Fibroblast of mammary gland (primary cell): ENCODE measurements at regions not wholly inside any gene's neighbourhood (a gene's known extent, or its start where the extent isn't known, plus 50 kb on each side); places are given as distances from the start of the nearest gene placed in this dataset.

ENCODE experiments used
- DNase-seq: peaks from one replicate; pipeline ENCODE4 v3.0.0-alpha.2; 2010; ENCODE audit warnings: low read depth
- H3K4me3 ChIP-seq: 2 replicates; pipeline ENCODE4 v1.5.1; 2011; ENCODE audit warnings: low read depth, mild to moderate bottlenecking, low read length, moderate library complexity; ENCODE audit not compliant: control insufficient read depth
- TF ChIP-seq, protein P1 (sequence below): conservative IDR thresholded peaks from 2 replicates; pipeline ENCODE4 v1.5.1; 2011; ENCODE audit warnings: low read depth, low read length, inconsistent platforms; ENCODE audit not compliant: control insufficient read depth, insufficient read depth

DNA sequence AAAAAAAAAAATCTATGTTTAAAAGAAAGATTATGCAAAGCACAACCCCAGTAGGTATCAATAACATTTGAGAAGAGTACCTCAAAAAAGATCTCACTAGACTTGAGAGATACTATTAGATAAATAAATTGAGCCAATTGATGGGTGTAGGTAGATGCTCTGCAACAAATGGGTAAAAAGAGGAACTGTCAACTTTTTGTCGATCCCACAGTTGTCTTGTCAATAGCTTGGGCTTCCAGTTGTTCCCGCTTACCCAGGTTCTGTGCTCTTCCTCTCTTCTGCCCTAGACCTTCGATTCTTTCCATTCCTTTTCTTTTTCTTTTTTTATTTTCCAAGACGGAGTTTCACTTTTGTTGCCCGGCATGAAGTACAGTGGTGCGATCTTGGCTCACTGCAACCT, 226.9 kb downstream of the SOX4 start:
- TF ChIP-seq, protein P1, sequence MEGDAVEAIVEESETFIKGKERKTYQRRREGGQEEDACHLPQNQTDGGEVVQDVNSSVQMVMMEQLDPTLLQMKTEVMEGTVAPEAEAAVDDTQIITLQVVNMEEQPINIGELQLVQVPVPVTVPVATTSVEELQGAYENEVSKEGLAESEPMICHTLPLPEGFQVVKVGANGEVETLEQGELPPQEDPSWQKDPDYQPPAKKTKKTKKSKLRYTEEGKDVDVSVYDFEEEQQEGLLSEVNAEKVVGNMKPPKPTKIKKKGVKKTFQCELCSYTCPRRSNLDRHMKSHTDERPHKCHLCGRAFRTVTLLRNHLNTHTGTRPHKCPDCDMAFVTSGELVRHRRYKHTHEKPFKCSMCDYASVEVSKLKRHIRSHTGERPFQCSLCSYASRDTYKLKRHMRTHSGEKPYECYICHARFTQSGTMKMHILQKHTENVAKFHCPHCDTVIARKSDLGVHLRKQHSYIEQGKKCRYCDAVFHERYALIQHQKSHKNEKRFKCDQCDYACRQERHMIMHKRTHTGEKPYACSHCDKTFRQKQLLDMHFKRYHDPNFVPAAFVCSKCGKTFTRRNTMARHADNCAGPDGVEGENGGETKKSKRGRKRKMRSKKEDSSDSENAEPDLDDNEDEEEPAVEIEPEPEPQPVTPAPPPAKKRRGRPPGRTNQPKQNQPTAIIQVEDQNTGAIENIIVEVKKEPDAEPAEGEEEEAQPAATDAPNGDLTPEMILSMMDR = no peak
- no peak overlapping the region for H3K4me3 ChIP-seq
- no peak for DNase-seq

DNA sequence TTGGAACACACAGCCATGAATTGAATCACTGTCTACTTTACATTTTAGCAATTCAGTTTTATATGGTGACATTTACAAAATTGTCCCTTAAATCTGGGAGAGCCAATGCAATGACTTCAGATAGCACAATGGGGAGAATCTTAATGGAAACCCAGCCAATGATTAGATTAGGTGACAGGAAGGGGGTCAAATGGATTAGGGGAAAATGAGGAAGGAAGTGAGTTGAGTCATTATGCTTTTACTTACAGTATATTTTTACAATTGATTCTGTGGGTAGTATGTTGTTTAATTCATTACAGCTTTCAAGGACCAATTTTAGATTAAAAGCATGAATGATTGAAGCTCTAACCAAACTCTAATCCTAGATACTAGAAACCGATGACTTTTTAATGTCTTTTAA, 229.8 kb downstream of the SOX4 start:
- H3K4me3 ChIP-seq = no peak overlapping the region
- no peak for DNase-seq
- TF ChIP-seq, protein P1 = no peak

DNA sequence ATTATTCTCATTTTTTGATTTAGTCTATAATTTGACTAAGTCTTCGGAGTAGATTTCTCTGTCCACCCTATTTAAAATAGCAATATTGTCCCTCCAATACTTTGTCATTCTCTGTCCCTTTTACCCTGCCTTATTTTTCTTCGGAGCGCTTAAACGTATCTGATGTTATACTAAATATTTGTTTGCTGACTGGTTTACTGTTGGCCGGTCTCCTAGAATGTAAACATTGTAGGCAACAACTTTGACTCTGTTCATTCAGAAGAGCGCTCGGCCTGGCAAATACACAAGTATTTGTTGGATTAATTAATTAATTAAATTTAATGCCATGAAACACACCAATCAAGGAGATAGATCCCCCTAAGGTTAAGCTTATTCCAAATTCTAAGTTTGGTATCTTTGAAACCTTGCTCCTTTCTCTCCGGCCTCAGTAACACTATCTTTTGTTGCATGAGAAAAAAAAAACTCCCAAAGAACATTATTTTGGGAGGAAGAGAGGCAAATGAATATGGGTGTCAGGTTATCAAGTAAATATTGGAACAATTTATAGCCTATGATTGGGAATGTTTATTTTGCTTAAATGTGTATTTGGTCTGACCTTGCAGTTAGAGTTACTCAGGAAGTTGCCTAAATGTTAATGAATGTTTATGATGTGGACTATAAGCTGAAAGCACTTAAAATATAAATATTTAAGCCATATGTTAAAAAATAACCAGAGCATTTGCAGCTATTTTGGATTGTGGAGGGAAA, 231.1 kb downstream of the SOX4 start:
- H3K4me3 ChIP-seq = no peak overlapping the region
- no peak for DNase-seq
- TF ChIP-seq, protein P1 = no peak

DNA sequence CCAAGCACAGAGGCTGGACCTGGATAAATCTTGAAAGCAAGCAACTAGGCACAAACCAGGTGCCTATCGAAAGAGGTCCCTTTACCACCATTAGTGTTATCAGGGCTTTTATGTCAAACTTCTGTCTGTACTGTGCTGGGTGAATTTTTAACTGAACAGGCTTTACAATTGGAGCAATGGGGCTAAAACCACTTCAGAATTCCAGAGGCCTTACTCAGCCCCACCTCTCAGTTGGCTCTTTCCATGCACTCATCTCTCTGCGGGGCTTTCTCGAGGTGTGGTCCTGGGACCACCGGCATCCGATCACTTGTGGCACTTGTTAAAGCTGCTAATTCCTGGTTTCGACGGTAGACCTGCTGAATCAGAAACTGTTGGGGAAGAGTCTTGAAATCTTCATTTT, 232.5 kb downstream of the SOX4 start:
- TF ChIP-seq, protein P1 = no peak
- DNase-seq = no peak

DNA sequence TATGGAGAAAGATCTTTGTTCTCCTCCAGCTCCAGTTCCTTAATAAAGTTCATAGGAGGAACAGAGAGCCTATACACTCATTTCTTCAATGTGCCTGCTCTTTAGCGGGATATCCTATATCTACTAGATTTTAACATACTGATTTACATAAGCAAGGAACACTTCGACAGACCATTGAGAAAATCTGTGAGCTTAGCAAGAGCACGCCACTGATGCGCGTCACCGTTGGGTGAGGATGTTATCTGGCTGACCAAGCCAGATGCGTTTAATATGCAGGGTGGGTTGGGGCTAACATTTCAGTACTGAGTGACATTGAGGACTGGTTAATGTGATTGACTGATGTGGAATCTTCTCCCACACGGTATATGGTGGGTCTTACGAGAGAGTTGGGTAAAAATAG, 233.4 kb downstream of the SOX4 start:
- no peak for DNase-seq
- TF ChIP-seq, protein P1 = no peak
- H3K4me3 ChIP-seq = no peak overlapping the region

More for the DNA sequence above, 232.5 kb downstream of the SOX4 start:
- H3K4me3 ChIP-seq = no peak overlapping the region

DNA sequence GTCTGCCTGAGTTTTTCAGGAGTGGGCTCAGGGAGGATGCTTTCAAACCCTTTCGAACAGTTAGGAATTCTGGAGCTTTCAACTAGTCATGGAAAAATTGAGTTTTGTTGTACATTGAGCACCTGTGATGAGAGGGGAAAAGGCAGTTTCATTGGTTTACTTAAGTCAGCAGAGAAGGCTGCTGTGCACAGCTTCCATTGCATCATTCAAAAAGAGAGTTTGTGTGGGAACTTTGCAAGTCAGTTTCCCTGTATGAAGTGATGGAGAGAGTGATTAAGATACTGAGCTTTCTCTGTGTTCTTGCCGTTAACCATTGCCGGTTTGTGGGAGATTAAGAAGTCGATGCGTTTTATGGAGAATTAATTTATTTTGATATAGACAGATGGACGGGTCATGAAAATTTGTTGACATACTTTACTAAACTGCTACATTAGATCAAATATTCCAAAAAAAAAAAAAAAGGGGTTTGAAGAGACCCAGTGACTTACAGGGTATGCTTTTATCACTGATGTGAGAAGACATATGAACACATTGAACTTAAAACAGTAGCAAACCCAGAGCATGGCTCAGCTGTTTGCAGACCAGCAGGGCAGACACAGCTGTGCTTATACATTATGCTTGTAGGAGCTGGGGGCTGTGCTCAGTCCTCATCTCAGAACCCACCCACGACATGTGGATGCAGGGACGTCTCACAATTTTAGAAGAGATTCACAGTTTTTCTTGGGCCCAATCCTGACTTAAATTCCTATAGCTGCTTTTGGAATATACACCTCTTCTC, 234.1 kb downstream of the SOX4 start:
- TF ChIP-seq, protein P1 = no peak
- H3K4me3 ChIP-seq = no peak overlapping the region
- DNase-seq = no peak
